Aorta (tissue), 5 donors: ENCODE measurements at regions not wholly inside any gene's neighbourhood (a gene's known extent, or its start where the extent isn't known, plus 50 kb on each side); places are given as distances from the start of the nearest gene placed in this dataset.

Experiments
- ATAC-seq: fragments of 200-7000 bp; cut with Tn5 transposase; one replicate; pipeline ENCODE4 v1.9.1; 2022; ENCODE audit warnings: moderate library complexity; ENCODE audit not compliant: low FRiP score
- DNase-seq, 2 donors: peaks; one replicate each; pipeline ENCODE4 v3.0.0-alpha.2; 2020
- H3K27ac ChIP-seq, 2 donors: one replicate each; pipeline ENCODE4 v1.5.1; 2013; ENCODE audit warnings: low read length in 2 of 2, mild to moderate bottlenecking in 2 of 2, moderate library complexity in 2 of 2, control low read depth in 1 of 2, inconsistent platforms in 1 of 2, low read depth in 1 of 2
- H3K27me3 ChIP-seq, 2 donors: one replicate each; pipeline ENCODE4 v1.6.1; 2013; ENCODE audit warnings: control low read depth in 1 of 2, low read length in 1 of 2, mild to moderate bottlenecking in 1 of 2, moderate library complexity in 1 of 2; ENCODE audit not compliant: insufficient read depth in 2 of 2, control insufficient read depth in 1 of 2
- H3K36me3 ChIP-seq, 2 donors: one replicate each; pipeline ENCODE4 v1.6.1; 2013; ENCODE audit warnings: control low read depth in 1 of 2, low read length in 1 of 2, mild to moderate bottlenecking in 1 of 2; ENCODE audit not compliant: insufficient read depth in 2 of 2, control insufficient read depth in 1 of 2
- H3K4me1 ChIP-seq, 2 donors: one replicate each; pipeline ENCODE4 v1.6.1; 2013; ENCODE audit warnings: low read length in 2 of 2, control low read depth in 1 of 2, mild to moderate bottlenecking in 1 of 2, moderate library complexity in 1 of 2; ENCODE audit not compliant: insufficient read depth in 2 of 2, control insufficient read depth in 1 of 2
- H3K4me3 ChIP-seq, 2 donors: one replicate each; pipeline ENCODE4 v1.5.1; 2013; ENCODE audit warnings: low read length in 2 of 2, control low read depth in 1 of 2, mild to moderate bottlenecking in 1 of 2
- H3K9me3 ChIP-seq: one replicate; pipeline ENCODE4 v1.6.1; 2013; ENCODE audit warnings: mild to moderate bottlenecking, low read length; ENCODE audit not compliant: control insufficient read depth
- WGBS, 2 donors: extraction: QIAGEN DNeasy Blood & Tissue Kit; methylation state at CpG; one replicate each; pipeline ENCODE4 v1.1.7; 2013; 5-methylcytosine and 5-hydroxymethylcytosine counted together
- intact Hi-C, 2 donors: fragments of 100-400 bp; cut with DNase I; formaldehyde crosslinking; loops; one replicate each; pipeline versions ENCODE4 v1.14.2 to v1.15.0; 2022
- donor health status: healthy with polysubstance abuse.
- donor health status: Bipolar disorder and iron deficiency.
- donor health status: DM: no; HTN: no; CAD: no.
- donor health status: DM: no; HTN: no; CAD: no.
- donor health status: DM: yes; HTN: yes; CAD: no.

GRCh38 chr13:94968757-94969086, 256.4 kb upstream of the SOX21 start:
- no peaks in the 10 kb centered on the region for H3K9me3 ChIP-seq
- intact Hi-C loops = no loop called here
- no peaks in the 10 kb centered on the region for H3K27me3 ChIP-seq
- ATAC-seq = no peak
- H3K4me3 ChIP-seq = no peak overlapping the region
- 2 to 3% methylated on average over 7 of the region's 7 CpGs for WGBS, 2 donors
- no peak overlapping the region for H3K27ac ChIP-seq
- DNase-seq = no peak
- H3K36me3 ChIP-seq = no peaks in the 10 kb centered on the region
- no peaks in the 10 kb centered on the region for H3K4me1 ChIP-seq

GRCh38 chr13:94968040-94968756, 255.9 kb upstream of the SOX21 start:
- Histone ChIP-seq H3K27me3 (no peaks in the 10 kb centered on the region), H3K4me1 (no peaks in the 10 kb centered on the region), H3K36me3 (no peaks in the 10 kb centered on the region), H3K4me3 (no peak overlapping the region), H3K27ac (no peak overlapping the region), H3K9me3 (no peaks in the 10 kb centered on the region)
- WGBS, 2 donors = 1% methylated on average over 55 to 56 of the region's 56 CpGs
- intact Hi-C loops = no loop called here
- DNase-seq (no peak), ATAC-seq (peak; percentile 47)

GRCh38 chr13:94967183-94968039, 255.1 kb upstream of the SOX21 start:
- ATAC-seq = peak; percentile 21
- Histone ChIP-seq H3K4me3 (no peak overlapping the region), H3K36me3 (no peaks in the 10 kb centered on the region), H3K4me1 (no peaks in the 10 kb centered on the region), H3K27me3 (no peaks in the 10 kb centered on the region), H3K9me3 (no peaks in the 10 kb centered on the region), H3K27ac (no peak overlapping the region)
- WGBS, 2 donors = 3 to 4% methylated on average over 45 to 61 of the region's 61 CpGs
- peak in 1 of 2 donors; percentile 72 for DNase-seq
- intact Hi-C loops = no loop called here

GRCh38 chr13:94966422-94966955, 254.1 kb upstream of the SOX21 start:
- Histone ChIP-seq H3K4me1 (no peaks in the 10 kb centered on the region), H3K4me3 (no peak overlapping the region), H3K27ac (no peak overlapping the region), H3K36me3 (no peaks in the 10 kb centered on the region), H3K9me3 (peaks cover 3% of the 10 kb centered on the region), H3K27me3 (no peaks in the 10 kb centered on the region)
- no peak for DNase-seq
- intact Hi-C loops = no loop called here
- ATAC-seq = no peak
- 20 to 27% methylated on average over 3 of the region's 3 CpGs for WGBS, 2 donors

- Histone ChIP-seq H3K27me3 (no peaks in the 10 kb centered on the region), H3K4me3 (no peak overlapping the region), H3K27ac (no peak overlapping the region), H3K9me3 (peaks cover 5% of the 10 kb centered on the region), H3K4me1 (no peaks in the 10 kb centered on the region), H3K36me3 (no peaks in the 10 kb centered on the region)
- DNase-seq (no peak), ATAC-seq (no peak)
- WGBS, 2 donors = 60 to 61% methylated on average over 4 of the region's 4 CpGs
- intact Hi-C loops = no loop called here
Measured at GRCh38 chr13:94959626-94960025, 247.3 kb upstream of the SOX21 start.

GRCh38 chr13:94956417-94957110, 244.2 kb upstream of the SOX21 start:
- Histone ChIP-seq H3K36me3 (no peaks in the 10 kb centered on the region), H3K27me3 (no peaks in the 10 kb centered on the region), H3K27ac (no peak overlapping the region), H3K9me3 (peaks cover 3% of the 10 kb centered on the region), H3K4me1 (no peaks in the 10 kb centered on the region), H3K4me3 (no peak overlapping the region)
- intact Hi-C loops = no loop called here
- DNase-seq (no peak), ATAC-seq (no peak)
- 68 to 77% methylated on average over 5 of the region's 5 CpGs for WGBS, 2 donors

- peaks cover 1% of the 10 kb centered on the region for H3K9me3 ChIP-seq
- H3K4me3 ChIP-seq = no peak overlapping the region
- no peaks in the 10 kb centered on the region for H3K27me3 ChIP-seq
- H3K4me1 ChIP-seq = no peaks in the 10 kb centered on the region
- H3K27ac ChIP-seq = no peak overlapping the region
- H3K36me3 ChIP-seq = no peaks in the 10 kb centered on the region
- intact Hi-C loops = no loop called here
- ATAC-seq = no peak
- no peak for DNase-seq
Measured at GRCh38 chr13:94952787-94953186, 240.4 kb upstream of the SOX21 start.

- H3K36me3 ChIP-seq = no peaks in the 10 kb centered on the region
- H3K9me3 ChIP-seq = no peaks in the 10 kb centered on the region
- H3K4me3 ChIP-seq = no peak overlapping the region
- DNase-seq = no peak
- H3K4me1 ChIP-seq = no peaks in the 10 kb centered on the region
- no peak overlapping the region for H3K27ac ChIP-seq
- 46% methylated on average over 8 of the region's 8 CpGs for WGBS, 2 donors
- H3K27me3 ChIP-seq = no peaks in the 10 kb centered on the region
- intact Hi-C loops = no loop called here
- ATAC-seq = no peak
Measured at GRCh38 chr13:94950303-94950702, 238.0 kb upstream of the SOX21 start.
